GM18951 (cell line): ENCODE measurements at regions not wholly inside any gene's neighbourhood (a gene's known extent, or its start where the extent isn't known, plus 50 kb on each side); places are given as distances from the start of the nearest gene placed in this dataset.

Experiments
- POLR2A ChIP-seq: IDR thresholded peaks from 4 replicates; pipeline ENCODE4 v1.6.1; 2011; ENCODE audit warnings: mild to moderate bottlenecking; ENCODE audit not compliant: insufficient read length, insufficient read depth; ENCODE audit errors: extremely low read depth
- in situ Hi-C: fragments of 300-500 bp; cut with MboI; formaldehyde crosslinking; loops from one replicate; pipeline ENCODE4 v1.12.0; 2022; ENCODE audit warnings: low sequenced_read_pairs, mixed read lengths, inconsistent platforms; ENCODE audit not compliant: unreplicated experiment

- no peak for TF ChIP-seq POLR2A
- in situ Hi-C loops, result no loop called here
Observed at GRCh38 chr6:156651486-156651885, 125.7 kb upstream of the ARID1B start.

- in situ Hi-C loops, result no loop called here
- TF ChIP-seq POLR2A, result no peak
Observed at GRCh38 chr6:156650896-156651390, 126.2 kb upstream of the ARID1B start.

- in situ Hi-C loops, result no loop called here
- TF ChIP-seq POLR2A, result no peak
Observed at GRCh38 chr6:156648616-156649015, 128.6 kb upstream of the ARID1B start.

GRCh38 chr6:156647991-156648390, 129.2 kb upstream of the ARID1B start:
- no peak for TF ChIP-seq POLR2A
- in situ Hi-C loops, result no loop called here

GRCh38 chr6:156647140-156647784, 129.9 kb upstream of the ARID1B start:
- in situ Hi-C loops, result no loop called here
- no peak for TF ChIP-seq POLR2A

- in situ Hi-C loops, result no loop called here
- no peak for TF ChIP-seq POLR2A
Observed at GRCh38 chr6:156646496-156646895, 130.7 kb upstream of the ARID1B start.

GRCh38 chr6:156645097-156645496, 132.1 kb upstream of the ARID1B start:
- in situ Hi-C loops, result no loop called here
- TF ChIP-seq POLR2A, result no peak

GRCh38 chr6:156639009-156639721, 138.0 kb upstream of the ARID1B start:
- in situ Hi-C loops, result no loop called here
- no peak for TF ChIP-seq POLR2A

GRCh38 chr6:156638581-156638980, 138.6 kb upstream of the ARID1B start:
- in situ Hi-C loops, result no loop called here
- TF ChIP-seq POLR2A, result no peak

GRCh38 chr6:156634951-156635371, 142.2 kb upstream of the ARID1B start:
- no peak for TF ChIP-seq POLR2A
- in situ Hi-C loops, result no loop called here

- TF ChIP-seq POLR2A, result no peak
- in situ Hi-C loops, result no loop called here
Observed at GRCh38 chr6:156634048-156634447, 143.1 kb upstream of the ARID1B start.

GRCh38 chr6:156633291-156633690, 143.9 kb upstream of the ARID1B start:
- in situ Hi-C loops, result no loop called here
- TF ChIP-seq POLR2A, result no peak

GRCh38 chr6:156630613-156631302, 146.4 kb upstream of the ARID1B start:
- in situ Hi-C loops, result no loop called here
- TF ChIP-seq POLR2A, result no peak
